OCI-LY3 (cell line): ENCODE measurements at regions not wholly inside any gene's neighbourhood (a gene's known extent, or its start where the extent isn't known, plus 50 kb on each side); places are given as distances from the start of the nearest gene placed in this dataset.

Experiments used
- EZH2phosphoT487 ChIP-seq: fragments of 200-600 bp; shearing (Covaris generic); IDR thresholded peaks from 2 replicates; pipeline ENCODE4 v1.6.1; 2018; ENCODE audit warnings: antibody characterized with exemption, mixed run types, low read depth
- TF ChIP-seq, protein P1 (sequence below): fragments of 200-600, 300-600 bp; sonication (generic); IDR thresholded peaks from 2 replicates; pipeline ENCODE4 v1.5.1; 2014; ENCODE audit warnings: antibody characterized with exemption, low read length, low read depth

DNA sequence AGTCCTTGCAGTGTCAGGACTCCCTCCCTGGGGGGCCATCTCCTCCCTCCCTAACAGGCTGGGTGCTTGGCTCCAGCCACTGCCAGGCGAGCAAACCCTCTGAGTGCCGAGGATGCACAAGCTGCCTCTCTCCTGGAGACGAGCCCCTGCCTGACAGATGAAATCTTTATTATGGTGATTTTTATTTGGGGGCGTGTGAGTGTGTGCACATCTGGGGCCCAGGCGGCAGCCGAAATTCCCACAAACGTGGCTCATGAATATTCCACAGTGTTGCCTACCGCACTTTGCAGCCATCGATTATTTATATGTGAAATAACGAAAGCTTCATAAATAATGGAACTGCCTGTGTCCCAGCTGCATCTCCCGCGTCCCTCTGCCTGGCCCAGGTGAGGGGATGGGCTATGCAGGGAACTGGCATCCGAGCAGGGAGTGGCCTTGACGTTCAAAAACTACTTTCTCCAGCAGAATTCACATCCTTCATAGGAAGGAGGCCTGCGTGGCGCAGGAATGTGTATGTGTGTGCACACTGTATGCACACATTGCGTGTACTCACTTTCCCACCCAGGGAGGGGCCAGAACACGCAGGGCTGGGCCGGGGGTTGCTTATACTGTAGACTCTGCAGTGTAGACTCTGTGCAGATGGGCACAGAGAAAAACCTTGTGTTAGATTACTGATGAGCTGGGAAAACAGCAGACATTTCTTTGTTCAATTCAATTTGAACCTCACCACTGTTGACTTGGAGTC lies 73.1 kb downstream of the UBIAD1 start:
- TF ChIP-seq, protein P1, sequence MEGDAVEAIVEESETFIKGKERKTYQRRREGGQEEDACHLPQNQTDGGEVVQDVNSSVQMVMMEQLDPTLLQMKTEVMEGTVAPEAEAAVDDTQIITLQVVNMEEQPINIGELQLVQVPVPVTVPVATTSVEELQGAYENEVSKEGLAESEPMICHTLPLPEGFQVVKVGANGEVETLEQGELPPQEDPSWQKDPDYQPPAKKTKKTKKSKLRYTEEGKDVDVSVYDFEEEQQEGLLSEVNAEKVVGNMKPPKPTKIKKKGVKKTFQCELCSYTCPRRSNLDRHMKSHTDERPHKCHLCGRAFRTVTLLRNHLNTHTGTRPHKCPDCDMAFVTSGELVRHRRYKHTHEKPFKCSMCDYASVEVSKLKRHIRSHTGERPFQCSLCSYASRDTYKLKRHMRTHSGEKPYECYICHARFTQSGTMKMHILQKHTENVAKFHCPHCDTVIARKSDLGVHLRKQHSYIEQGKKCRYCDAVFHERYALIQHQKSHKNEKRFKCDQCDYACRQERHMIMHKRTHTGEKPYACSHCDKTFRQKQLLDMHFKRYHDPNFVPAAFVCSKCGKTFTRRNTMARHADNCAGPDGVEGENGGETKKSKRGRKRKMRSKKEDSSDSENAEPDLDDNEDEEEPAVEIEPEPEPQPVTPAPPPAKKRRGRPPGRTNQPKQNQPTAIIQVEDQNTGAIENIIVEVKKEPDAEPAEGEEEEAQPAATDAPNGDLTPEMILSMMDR, result no peak
- TF ChIP-seq EZH2phosphoT487, result no peak
